Caco-2 (cell line): ENCODE measurements at regions not wholly inside any gene's neighbourhood (a gene's known extent, or its start where the extent isn't known, plus 50 kb on each side); places are given as distances from the start of the nearest gene placed in this dataset.
"Not testable (repeated sequence)": the region's sequence is repeated elsewhere in the genome, so short reads cannot be mapped to it uniquely, and the experiment has no call there.

Experiments used
- BruUV-seq: library from RNA; stranded (reverse); fragments of 400-500 nt; replicated peaks from 2 replicates; lab custom pipeline; 2021; lab: Mats Ljungman, UMichigan
- CTCF ChIA-PET: fragments of 300-600 bp; sonication (Branson Sonifier 250); formaldehyde crosslinking; loops from one replicate; lab custom pipeline; 2022; ENCODE audit warnings: antibody characterized with exemption; lab: Charles Lee
- POLR2A ChIA-PET: fragments of 300-600 bp; sonication (Branson Sonifier 250); formaldehyde crosslinking; loops from one replicate; lab custom pipeline; 2022; ENCODE audit warnings: antibody characterized with exemption; lab: Charles Lee
- DNase-seq, 2 experiments: peaks; one replicate each; pipeline versions ENCODE4 v3.0.0 to v3.0.0-alpha.2; 2020 to 2022
- H3K27me3 ChIP-seq: replicated peaks from 2 replicates; pipeline ENCODE4 v1.6.0; 2011; ENCODE audit warnings: low read length; ENCODE audit not compliant: control insufficient read depth, insufficient read depth
- H3K36me3 ChIP-seq: 2 replicates; pipeline ENCODE4 v1.5.1; 2011; ENCODE audit warnings: low read length; ENCODE audit not compliant: control insufficient read depth, insufficient read depth
- H3K4me1 ChIP-seq: fragments of 250-450 bp; sonication (Bioruptor Pico); 2 replicates; pipeline ENCODE4 v1.5.1; 2020; ENCODE audit warnings: mild to moderate bottlenecking
- H3K4me3 ChIP-seq: 2 replicates; pipeline ENCODE4 v1.5.1; 2011; ENCODE audit warnings: low read depth, mild to moderate bottlenecking, control low read depth, low read length
- H3K9me3 ChIP-seq: fragments of 250-450 bp; sonication (Bioruptor Pico); 2 replicates; pipeline ENCODE4 v1.5.1; 2020; ENCODE audit warnings: mild to moderate bottlenecking, moderate library complexity
- H3K27ac Mint-ChIP-seq: one replicate; pipeline ENCODE4 v1.8.0; 2022; ENCODE audit warnings: mixed read lengths; ENCODE audit not compliant: unreplicated experiment
- H3K27me3 Mint-ChIP-seq: one replicate; pipeline ENCODE4 v1.8.0; 2022; ENCODE audit warnings: mixed read lengths; ENCODE audit not compliant: insufficient read depth, unreplicated experiment
- H3K36me3 Mint-ChIP-seq: one replicate; pipeline ENCODE4 v1.8.0; 2022; ENCODE audit warnings: mild to moderate bottlenecking, mixed read lengths; ENCODE audit not compliant: insufficient read depth, unreplicated experiment
- H3K4me1 Mint-ChIP-seq: one replicate; pipeline ENCODE4 v1.8.0; 2022; ENCODE audit warnings: low read depth, mixed read lengths; ENCODE audit not compliant: unreplicated experiment
- H3K4me3 Mint-ChIP-seq: one replicate; pipeline ENCODE4 v1.8.0; 2022; ENCODE audit warnings: mild to moderate bottlenecking, moderate library complexity, mixed read lengths; ENCODE audit not compliant: unreplicated experiment
- H3K9me3 Mint-ChIP-seq: one replicate; pipeline ENCODE4 v1.8.0; 2022; ENCODE audit warnings: mixed read lengths; ENCODE audit not compliant: unreplicated experiment
- intact Hi-C: fragments of 100-400 bp; cut with micrococcal nuclease; formaldehyde crosslinking; loops from one replicate; pipeline ENCODE4 v1.10.0; 2022; ENCODE audit not compliant: unreplicated experiment
- TF ChIP-seq, protein P1 (sequence below), 2 experiments: fragments of 200-600 bp in 1 of 2; IDR thresholded peaks; 1 replicate in 1 of 2; 2 replicates in 1 of 2; pipeline versions ENCODE4 v1.5.1 to v1.8.0; 2011 to 2022; ENCODE audit warnings: antibody characterized with exemption in 1 of 2, control low read depth in 1 of 2, inconsistent platforms in 1 of 2, low read depth in 1 of 2, low read length in 1 of 2, mild to moderate bottlenecking in 1 of 2, moderate library complexity in 1 of 2; ENCODE audit not compliant: insufficient read depth in 1 of 2, severe bottlenecking in 1 of 2, unreplicated experiment in 1 of 2

DNA sequence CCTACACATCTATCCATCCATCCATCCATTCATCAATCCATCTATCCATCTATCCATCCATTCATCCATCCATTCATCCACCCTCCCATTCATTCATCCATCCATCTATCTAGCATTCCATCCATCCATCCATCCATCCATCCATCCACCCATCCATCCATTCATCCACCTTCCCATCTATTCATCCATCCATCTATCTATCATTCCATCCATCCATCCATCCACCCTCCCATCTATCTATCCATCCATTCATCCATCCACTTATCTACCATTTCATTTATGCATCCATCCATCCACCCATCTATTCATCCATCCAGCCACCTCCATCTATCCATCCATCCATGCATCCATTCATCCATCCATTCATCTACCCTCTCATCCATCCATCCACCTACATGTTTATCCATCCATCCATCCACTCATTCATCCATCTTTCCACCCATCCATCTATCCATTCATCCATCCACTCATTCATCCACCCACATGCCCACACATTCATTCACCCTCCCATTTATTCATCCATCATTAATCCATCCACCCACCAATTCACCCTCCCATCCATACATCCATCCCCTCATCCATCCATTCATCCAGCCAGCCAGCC lies 258.5 kb downstream of the CRLF2 start:
- Mint-ChIP-seq H3K27ac (no peak overlapping the region), H3K27me3 (no peaks in the 10 kb centered on the region), H3K36me3 (no peaks in the 10 kb centered on the region), H3K4me3 (no peak overlapping the region), H3K4me1 (no peaks in the 10 kb centered on the region), H3K9me3 (peaks cover 10% of the 10 kb centered on the region)
- no peaks in the 10 kb centered on the region for H3K4me1 ChIP-seq
- H3K9me3 ChIP-seq: no peaks in the 10 kb centered on the region
- intact Hi-C loops: no loop called here
- TF ChIP-seq, protein P1, sequence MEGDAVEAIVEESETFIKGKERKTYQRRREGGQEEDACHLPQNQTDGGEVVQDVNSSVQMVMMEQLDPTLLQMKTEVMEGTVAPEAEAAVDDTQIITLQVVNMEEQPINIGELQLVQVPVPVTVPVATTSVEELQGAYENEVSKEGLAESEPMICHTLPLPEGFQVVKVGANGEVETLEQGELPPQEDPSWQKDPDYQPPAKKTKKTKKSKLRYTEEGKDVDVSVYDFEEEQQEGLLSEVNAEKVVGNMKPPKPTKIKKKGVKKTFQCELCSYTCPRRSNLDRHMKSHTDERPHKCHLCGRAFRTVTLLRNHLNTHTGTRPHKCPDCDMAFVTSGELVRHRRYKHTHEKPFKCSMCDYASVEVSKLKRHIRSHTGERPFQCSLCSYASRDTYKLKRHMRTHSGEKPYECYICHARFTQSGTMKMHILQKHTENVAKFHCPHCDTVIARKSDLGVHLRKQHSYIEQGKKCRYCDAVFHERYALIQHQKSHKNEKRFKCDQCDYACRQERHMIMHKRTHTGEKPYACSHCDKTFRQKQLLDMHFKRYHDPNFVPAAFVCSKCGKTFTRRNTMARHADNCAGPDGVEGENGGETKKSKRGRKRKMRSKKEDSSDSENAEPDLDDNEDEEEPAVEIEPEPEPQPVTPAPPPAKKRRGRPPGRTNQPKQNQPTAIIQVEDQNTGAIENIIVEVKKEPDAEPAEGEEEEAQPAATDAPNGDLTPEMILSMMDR (IDR thresholded peaks at IDR 0.05; ENCODE audit: insufficient read depth in 1 of 2, low read depth in 1 of 2, low read length in 1 of 2, severe bottlenecking in 1 of 2, unreplicated experiment in 1 of 2): no peak
- H3K27me3 ChIP-seq: no peaks in the 10 kb centered on the region
- ChIA-PET POLR2A (no interaction called here), CTCF (no interaction called here)
- H3K4me3 ChIP-seq: no peak overlapping the region
- no peaks in the 10 kb centered on the region for H3K36me3 ChIP-seq
- no peak for DNase-seq
- BruUV-seq: no TSS peak

DNA sequence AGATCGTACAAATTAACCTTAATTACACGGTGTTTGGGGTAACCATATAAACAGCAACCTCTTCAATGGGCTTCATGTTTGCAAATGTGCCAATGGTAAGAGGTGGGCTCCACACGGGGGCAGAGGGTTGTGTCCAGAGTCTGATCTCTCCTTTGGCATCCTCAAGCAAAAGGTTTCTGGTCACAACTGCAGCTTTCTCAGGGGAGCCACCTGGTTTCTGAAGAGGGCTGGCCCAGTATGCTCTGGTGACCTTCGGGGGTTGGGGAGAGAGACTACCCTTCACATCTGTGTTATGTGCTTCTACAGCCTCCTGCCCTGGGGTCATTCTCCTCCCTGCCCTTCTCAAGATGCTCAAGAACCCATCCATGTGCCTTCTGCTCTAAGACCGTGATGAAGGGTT lies 259.6 kb downstream of the CRLF2 start:
- H3K4me1 ChIP-seq: no peaks in the 10 kb centered on the region
- BruUV-seq: no TSS peak
- H3K9me3 Mint-ChIP-seq: peaks cover 15% of the 10 kb centered on the region
- no peaks in the 10 kb centered on the region for H3K4me1 Mint-ChIP-seq
- H3K27me3 ChIP-seq: no peaks in the 10 kb centered on the region
- H3K9me3 ChIP-seq: no peaks in the 10 kb centered on the region
- no peaks in the 10 kb centered on the region for H3K36me3 ChIP-seq
- ChIA-PET POLR2A (no interaction called here), CTCF (no interaction called here)
- no peak overlapping the region for H3K4me3 Mint-ChIP-seq
- no peaks in the 10 kb centered on the region for H3K27me3 Mint-ChIP-seq
- no peak for DNase-seq
- intact Hi-C loops: no loop called here
- H3K36me3 Mint-ChIP-seq: no peaks in the 10 kb centered on the region
- H3K27ac Mint-ChIP-seq: no peak overlapping the region
- no peak overlapping the region for H3K4me3 ChIP-seq
- TF ChIP-seq, protein P1 (IDR thresholded peaks at IDR 0.05; ENCODE audit: insufficient read depth in 1 of 2, low read depth in 1 of 2, low read length in 1 of 2, severe bottlenecking in 1 of 2, unreplicated experiment in 1 of 2): no peak

DNA sequence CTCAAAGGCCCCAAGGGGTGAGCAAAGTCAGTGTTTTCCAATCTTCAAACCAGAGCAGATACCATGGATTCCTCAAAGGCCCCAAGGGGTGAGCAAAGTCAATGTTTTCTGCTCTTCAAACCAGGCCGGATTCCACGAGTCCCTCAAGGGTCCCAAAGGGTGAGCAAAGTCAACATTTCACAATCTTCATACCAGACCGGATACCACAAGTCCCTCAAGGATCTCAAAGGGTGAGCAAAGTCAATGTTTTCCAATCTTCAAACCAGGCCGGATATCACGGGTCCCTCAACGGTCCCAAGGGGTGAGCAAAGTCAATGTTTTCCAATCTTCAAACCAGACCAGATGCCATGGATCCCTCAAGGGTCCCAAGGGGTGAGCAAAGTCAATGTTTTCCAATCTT lies 265.2 kb downstream of the CRLF2 start:
- H3K9me3 ChIP-seq, H3K27me3 Mint-ChIP-seq, CTCF ChIA-PET: not testable (repeated sequence)

More for the DNA sequence above, 265.2 kb downstream of the CRLF2 start:
- H3K4me3 Mint-ChIP-seq, POLR2A ChIA-PET, H3K27me3 ChIP-seq, H3K4me3 ChIP-seq, intact Hi-C loops, BruUV-seq, H3K36me3 ChIP-seq, H3K4me1 Mint-ChIP-seq, H3K4me1 ChIP-seq, DNase-seq, H3K27ac Mint-ChIP-seq, H3K36me3 Mint-ChIP-seq: not testable (repeated sequence)
- peaks cover 31% of the 10 kb centered on the region for H3K9me3 Mint-ChIP-seq
